Omental fat pad (tissue), 3 donors: ENCODE measurements at regions not wholly inside any gene's neighbourhood (a gene's known extent, or its start where the extent isn't known, plus 50 kb on each side); places are given as distances from the start of the nearest gene placed in this dataset.

Source experiments
- ATAC-seq: fragments of 150-250 bp; one replicate; pipeline ENCODE4 v1.9.1; 2016; ENCODE audit warnings: mild to moderate bottlenecking, moderate library complexity; ENCODE audit not compliant: low FRiP score
- DNase-seq: peaks from one replicate; pipeline ENCODE4 v3.0.0-alpha.2; 2019; ENCODE audit warnings: low spot score
- CTCF ChIP-seq, 3 donors: fragments of 450-650 bp; IDR thresholded peaks; one replicate each; pipeline ENCODE4 v1.5.1; 2016 to 2017; ENCODE audit warnings: antibody characterized with exemption in 3 of 3, mild to moderate bottlenecking in 3 of 3, moderate library complexity in 2 of 3

- ATAC-seq (no peak), DNase-seq (no peak)
- TF ChIP-seq CTCF (IDR thresholded peaks at IDR 0.05) = no peak
Observed at GRCh38 chr4:156021298-156021697, 67.6 kb upstream of the CTSO start.

GRCh38 chr4:156019246-156019645 lies 65.6 kb upstream of the CTSO start:
- no peak for TF ChIP-seq CTCF (IDR thresholded peaks at IDR 0.05)
- ATAC-seq (no peak), DNase-seq (no peak)

GRCh38 chr4:156018383-156018782 lies 64.7 kb upstream of the CTSO start:
- no peak for TF ChIP-seq CTCF (IDR thresholded peaks at IDR 0.05)

GRCh38 chr4:156015781-156016180 lies 62.1 kb upstream of the CTSO start:
- ATAC-seq (no peak), DNase-seq (no peak)
- no peak for TF ChIP-seq CTCF (IDR thresholded peaks at IDR 0.05)

More at GRCh38 chr4:156018383-156018782, 64.7 kb upstream of the CTSO start:
- DNase-seq (no peak), ATAC-seq (no peak)

- no peak for DNase-seq
- no peak for TF ChIP-seq CTCF (IDR thresholded peaks at IDR 0.05)
- ATAC-seq = no peak
Observed at GRCh38 chr4:156006192-156006591, 52.5 kb upstream of the CTSO start.
